ENCODE measurements at regions not wholly inside any gene's neighbourhood (a gene's known extent, or its start where the extent isn't known, plus 50 kb on each side); places are given as distances from the start of the nearest gene placed in this dataset.

DNA sequence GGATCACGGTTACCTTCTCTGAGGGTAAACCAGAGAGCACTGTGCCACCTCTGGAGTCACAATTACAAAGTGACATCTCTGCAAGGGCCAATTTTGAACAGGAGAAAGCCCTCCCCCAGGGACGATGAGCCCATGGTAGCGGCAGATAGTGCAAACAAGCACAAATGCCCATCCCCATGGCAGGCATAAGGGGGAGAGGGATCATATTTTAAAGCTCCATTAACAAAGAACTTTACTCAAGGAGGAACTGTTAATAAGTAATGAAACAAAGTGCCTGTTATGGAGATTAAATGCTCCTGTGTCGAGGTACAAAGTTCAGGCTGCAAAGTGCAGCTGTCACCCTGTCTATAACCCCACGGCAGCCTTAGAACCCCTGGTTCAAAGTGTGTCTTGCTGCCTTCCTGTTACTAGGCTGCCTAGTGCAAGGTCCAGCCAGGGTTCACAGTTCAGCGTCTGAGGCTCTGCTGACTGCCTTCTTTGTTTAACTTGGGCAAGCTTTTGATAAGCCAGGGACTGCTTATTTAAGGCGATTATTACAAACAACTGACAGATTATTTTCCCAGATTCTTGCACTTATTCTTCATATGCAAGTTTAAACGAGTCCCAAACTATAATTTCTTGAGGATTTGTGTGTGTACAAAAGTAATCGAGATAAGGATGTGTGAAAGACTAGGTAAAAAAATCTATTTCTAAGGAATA is 75.7 kb upstream of the NRIP1 start (continued):
- TF ChIP-seq, protein P1, sequence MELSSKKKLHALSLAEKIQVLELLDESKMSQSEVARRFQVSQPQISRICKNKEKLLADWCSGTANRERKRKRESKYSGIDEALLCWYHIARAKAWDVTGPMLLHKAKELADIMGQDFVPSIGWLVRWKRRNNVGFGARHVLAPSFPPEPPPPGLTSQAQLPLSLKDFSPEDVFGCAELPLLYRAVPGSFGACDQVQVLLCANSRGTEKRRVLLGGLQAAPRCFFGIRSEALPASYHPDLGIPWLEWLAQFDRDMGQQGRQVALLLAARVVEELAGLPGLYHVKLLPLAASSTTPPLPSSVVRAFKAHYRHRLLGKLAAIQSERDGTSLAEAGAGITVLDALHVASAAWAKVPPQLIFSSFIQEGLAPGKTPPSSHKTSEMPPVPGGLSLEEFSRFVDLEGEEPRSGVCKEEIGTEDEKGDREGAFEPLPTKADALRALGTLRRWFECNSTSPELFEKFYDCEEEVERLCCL (CRISPR knock-in tag; IDR thresholded peaks at IDR 0.05; ENCODE audit: borderline replicate concordance): no peak
- TF ChIP-seq HOXA5 (CRISPR knock-in tag; IDR thresholded peaks at IDR 0.05) (peak; percentile 80; the same call in 1 of the 2 replicates), AKAP8 (CRISPR knock-in tag; IDR thresholded peaks at IDR 0.05) (peak; percentile 84; the same call in 1 of the 2 replicates), ZFY (CRISPR knock-in tag; IDR thresholded peaks at IDR 0.05) (no peak), NONO (IDR thresholded peaks at IDR 0.05) (no peak), NONO (CRISPR knock-in tag; conservative IDR thresholded peaks at IDR 0.05) (no peak; the same call in 1 of the 2 replicates), THAP11 (CRISPR knock-in tag; IDR thresholded peaks at IDR 0.05) (peak; percentile 80), ZNF33B (CRISPR knock-in tag; IDR thresholded peaks at IDR 0.05) (no peak), ZNF772 (CRISPR knock-in tag; IDR thresholded peaks at IDR 0.05) (peak; percentile 90), ZNF644 (CRISPR knock-in tag; IDR thresholded peaks at IDR 0.05; ENCODE audit: low read depth) (peak; percentile 89)
- TF ChIP-seq, protein P2, sequence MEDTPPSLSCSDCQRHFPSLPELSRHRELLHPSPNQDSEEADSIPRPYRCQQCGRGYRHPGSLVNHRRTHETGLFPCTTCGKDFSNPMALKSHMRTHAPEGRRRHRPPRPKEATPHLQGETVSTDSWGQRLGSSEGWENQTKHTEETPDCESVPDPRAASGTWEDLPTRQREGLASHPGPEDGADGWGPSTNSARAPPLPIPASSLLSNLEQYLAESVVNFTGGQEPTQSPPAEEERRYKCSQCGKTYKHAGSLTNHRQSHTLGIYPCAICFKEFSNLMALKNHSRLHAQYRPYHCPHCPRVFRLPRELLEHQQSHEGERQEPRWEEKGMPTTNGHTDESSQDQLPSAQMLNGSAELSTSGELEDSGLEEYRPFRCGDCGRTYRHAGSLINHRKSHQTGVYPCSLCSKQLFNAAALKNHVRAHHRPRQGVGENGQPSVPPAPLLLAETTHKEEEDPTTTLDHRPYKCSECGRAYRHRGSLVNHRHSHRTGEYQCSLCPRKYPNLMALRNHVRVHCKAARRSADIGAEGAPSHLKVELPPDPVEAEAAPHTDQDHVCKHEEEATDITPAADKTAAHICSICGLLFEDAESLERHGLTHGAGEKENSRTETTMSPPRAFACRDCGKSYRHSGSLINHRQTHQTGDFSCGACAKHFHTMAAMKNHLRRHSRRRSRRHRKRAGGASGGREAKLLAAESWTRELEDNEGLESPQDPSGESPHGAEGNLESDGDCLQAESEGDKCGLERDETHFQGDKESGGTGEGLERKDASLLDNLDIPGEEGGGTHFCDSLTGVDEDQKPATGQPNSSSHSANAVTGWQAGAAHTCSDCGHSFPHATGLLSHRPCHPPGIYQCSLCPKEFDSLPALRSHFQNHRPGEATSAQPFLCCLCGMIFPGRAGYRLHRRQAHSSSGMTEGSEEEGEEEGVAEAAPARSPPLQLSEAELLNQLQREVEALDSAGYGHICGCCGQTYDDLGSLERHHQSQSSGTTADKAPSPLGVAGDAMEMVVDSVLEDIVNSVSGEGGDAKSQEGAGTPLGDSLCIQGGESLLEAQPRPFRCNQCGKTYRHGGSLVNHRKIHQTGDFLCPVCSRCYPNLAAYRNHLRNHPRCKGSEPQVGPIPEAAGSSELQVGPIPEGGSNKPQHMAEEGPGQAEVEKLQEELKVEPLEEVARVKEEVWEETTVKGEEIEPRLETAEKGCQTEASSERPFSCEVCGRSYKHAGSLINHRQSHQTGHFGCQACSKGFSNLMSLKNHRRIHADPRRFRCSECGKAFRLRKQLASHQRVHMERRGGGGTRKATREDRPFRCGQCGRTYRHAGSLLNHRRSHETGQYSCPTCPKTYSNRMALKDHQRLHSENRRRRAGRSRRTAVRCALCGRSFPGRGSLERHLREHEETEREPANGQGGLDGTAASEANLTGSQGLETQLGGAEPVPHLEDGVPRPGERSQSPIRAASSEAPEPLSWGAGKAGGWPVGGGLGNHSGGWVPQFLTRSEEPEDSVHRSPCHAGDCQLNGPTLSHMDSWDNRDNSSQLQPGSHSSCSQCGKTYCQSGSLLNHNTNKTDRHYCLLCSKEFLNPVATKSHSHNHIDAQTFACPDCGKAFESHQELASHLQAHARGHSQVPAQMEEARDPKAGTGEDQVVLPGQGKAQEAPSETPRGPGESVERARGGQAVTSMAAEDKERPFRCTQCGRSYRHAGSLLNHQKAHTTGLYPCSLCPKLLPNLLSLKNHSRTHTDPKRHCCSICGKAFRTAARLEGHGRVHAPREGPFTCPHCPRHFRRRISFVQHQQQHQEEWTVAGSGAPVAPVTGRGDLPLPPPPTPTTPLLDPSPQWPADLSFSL (CRISPR knock-in tag; IDR thresholded peaks at IDR 0.05): no peak
- TF ChIP-seq, protein P3, sequence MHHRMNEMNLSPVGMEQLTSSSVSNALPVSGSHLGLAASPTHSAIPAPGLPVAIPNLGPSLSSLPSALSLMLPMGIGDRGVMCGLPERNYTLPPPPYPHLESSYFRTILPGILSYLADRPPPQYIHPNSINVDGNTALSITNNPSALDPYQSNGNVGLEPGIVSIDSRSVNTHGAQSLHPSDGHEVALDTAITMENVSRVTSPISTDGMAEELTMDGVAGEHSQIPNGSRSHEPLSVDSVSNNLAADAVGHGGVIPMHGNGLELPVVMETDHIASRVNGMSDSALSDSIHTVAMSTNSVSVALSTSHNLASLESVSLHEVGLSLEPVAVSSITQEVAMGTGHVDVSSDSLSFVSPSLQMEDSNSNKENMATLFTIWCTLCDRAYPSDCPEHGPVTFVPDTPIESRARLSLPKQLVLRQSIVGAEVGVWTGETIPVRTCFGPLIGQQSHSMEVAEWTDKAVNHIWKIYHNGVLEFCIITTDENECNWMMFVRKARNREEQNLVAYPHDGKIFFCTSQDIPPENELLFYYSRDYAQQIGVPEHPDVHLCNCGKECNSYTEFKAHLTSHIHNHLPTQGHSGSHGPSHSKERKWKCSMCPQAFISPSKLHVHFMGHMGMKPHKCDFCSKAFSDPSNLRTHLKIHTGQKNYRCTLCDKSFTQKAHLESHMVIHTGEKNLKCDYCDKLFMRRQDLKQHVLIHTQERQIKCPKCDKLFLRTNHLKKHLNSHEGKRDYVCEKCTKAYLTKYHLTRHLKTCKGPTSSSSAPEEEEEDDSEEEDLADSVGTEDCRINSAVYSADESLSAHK (CRISPR knock-in tag; IDR thresholded peaks at IDR 0.05; ENCODE audit: borderline replicate concordance): no peak
- TF ChIP-seq, protein P4, sequence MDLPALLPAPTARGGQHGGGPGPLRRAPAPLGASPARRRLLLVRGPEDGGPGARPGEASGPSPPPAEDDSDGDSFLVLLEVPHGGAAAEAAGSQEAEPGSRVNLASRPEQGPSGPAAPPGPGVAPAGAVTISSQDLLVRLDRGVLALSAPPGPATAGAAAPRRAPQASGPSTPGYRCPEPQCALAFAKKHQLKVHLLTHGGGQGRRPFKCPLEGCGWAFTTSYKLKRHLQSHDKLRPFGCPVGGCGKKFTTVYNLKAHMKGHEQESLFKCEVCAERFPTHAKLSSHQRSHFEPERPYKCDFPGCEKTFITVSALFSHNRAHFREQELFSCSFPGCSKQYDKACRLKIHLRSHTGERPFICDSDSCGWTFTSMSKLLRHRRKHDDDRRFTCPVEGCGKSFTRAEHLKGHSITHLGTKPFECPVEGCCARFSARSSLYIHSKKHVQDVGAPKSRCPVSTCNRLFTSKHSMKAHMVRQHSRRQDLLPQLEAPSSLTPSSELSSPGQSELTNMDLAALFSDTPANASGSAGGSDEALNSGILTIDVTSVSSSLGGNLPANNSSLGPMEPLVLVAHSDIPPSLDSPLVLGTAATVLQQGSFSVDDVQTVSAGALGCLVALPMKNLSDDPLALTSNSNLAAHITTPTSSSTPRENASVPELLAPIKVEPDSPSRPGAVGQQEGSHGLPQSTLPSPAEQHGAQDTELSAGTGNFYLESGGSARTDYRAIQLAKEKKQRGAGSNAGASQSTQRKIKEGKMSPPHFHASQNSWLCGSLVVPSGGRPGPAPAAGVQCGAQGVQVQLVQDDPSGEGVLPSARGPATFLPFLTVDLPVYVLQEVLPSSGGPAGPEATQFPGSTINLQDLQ (CRISPR knock-in tag; IDR thresholded peaks at IDR 0.05): no peak; the same call in 1 of the 2 replicates
- TF ChIP-seq, protein P5, sequence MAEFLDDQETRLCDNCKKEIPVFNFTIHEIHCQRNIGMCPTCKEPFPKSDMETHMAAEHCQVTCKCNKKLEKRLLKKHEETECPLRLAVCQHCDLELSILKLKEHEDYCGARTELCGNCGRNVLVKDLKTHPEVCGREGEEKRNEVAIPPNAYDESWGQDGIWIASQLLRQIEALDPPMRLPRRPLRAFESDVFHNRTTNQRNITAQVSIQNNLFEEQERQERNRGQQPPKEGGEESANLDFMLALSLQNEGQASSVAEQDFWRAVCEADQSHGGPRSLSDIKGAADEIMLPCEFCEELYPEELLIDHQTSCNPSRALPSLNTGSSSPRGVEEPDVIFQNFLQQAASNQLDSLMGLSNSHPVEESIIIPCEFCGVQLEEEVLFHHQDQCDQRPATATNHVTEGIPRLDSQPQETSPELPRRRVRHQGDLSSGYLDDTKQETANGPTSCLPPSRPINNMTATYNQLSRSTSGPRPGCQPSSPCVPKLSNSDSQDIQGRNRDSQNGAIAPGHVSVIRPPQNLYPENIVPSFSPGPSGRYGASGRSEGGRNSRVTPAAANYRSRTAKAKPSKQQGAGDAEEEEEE (CRISPR knock-in tag; IDR thresholded peaks at IDR 0.05; ENCODE audit: borderline replicate concordance): no peak
